HG02759 (cell line): ENCODE measurements at regions not wholly inside any gene's neighbourhood (a gene's known extent, or its start where the extent isn't known, plus 50 kb on each side); places are given as distances from the start of the nearest gene placed in this dataset.
"Not testable (repeated sequence)": the region's sequence is repeated elsewhere in the genome, so short reads cannot be mapped to it uniquely, and the experiment has no call there.

Experiments used
- ATAC-seq: cut with Tn5 transposase; IDR thresholded peaks from one replicate; pipeline ENCODE4 v1.9.1; 2021; ENCODE audit warnings: mild to moderate bottlenecking, moderate library complexity; ENCODE audit not compliant: unreplicated experiment

DNA sequence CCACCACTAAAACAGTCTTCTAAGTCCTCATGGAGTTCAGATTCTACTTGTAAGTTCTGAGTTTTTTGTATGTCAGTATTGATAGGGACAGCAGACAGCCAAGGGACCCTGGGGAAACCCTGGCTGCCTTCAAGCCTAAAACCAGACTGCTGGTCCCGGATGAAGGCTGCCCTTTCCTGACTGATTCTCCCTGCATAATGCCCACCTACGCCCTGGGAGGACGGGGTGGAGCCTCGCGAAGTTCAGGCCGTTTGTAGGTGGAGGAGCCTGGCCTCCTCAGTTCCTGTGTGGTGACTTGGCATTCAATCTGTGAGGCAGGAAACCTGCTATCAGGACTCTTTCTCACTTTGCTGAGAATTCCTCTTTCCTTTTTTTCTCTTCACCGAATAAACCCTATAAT, 120.3 kb upstream of the LGSN start:
- no peak for ATAC-seq

GRCh38 chr6:63440594-63440993, 120.8 kb upstream of the LGSN start:
- no peak for ATAC-seq

DNA sequence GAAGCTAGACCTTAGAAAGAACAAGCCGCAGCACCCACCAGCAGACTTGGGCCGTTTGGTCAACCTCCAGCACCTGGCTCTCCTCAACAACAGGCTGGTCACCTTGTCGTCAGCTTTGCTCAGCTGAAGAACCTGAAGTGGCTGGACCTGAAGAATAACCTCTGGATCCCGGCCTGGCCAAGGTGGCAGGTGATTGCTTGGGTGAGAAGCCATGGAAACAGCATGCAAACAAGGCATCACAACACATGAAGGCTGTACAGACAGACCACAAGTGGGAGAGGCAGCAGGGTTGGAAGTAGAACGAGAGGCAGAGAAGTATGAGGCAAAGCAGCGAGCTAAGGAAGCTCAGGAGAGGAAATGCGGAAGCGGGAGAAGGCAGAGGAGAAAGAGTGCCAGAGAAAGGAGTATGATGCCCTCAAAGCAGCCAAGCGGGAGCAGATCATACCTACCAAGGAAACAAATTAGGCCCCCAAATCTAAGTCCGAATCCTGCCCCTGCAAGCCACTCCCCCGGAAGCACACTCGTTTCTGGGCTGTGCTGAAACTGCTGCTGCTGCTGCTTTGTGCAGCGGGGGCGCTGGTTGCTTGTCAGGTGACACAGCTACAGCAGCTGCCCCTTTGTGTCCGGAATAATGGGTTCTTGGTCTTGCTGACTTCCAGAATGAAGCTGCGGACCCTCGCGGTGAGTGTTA, 121.6 kb upstream of the LGSN start:
- no peak for ATAC-seq

DNA sequence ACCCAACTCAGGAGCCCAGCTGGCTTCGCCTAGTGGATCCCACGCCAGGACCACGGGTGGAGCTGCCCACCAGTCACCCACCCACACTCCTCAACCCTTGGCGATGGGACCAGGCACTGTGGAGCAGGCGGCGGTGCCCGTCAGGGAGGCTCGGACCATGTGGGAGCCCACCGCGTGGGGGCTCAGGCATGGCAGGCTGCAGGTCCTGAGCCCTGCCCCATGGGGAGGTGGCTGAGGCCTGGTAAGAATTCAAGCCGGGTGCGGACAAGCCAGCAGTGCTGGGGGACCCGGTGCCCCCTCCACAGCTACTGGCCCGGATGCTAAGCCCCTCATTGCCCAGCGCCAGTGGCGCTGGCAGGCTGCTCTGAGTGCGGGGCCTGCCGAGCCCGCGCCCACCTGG, 123.1 kb upstream of the LGSN start:
- ATAC-seq = no peak

DNA sequence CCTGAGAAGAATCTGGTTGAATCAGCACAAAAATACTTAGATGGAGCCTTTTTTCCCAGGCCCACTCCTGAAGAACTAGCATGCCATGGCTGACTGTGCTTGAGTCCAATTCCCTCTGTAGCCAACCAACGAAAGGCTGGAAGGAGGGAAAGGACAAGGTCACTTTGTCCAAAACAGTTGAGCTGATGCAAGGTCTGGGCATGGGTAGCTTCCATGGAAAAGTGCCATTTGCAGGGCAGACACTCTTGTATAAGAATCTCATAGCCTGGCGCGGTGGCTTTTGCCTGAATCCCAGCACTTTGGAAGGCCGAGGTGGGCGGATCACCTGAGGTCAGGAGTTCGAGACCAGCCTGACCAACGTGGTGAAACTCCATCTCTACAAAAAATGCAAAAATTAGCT, 125.0 kb upstream of the LGSN start:
- ATAC-seq = no peak

DNA sequence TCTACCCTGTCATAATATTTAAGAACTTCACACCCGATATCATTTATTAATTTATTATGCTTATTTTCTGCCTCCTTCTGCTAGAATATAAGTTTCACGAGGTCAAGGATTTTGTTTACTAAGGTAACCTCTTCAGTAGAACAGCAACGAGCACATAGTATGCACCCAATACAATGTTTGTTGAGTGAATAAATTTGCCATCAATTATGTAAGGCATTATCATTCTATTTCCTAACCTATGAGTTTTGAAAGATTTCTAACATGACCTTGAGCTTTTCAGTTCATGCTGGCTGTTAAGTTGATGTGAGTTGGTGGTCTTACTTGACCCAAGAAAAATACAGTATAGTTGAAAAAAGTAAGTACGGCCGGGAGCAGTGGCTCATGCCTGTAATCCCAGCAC, 125.9 kb upstream of the LOC128125822 start:
- no peak for ATAC-seq

DNA sequence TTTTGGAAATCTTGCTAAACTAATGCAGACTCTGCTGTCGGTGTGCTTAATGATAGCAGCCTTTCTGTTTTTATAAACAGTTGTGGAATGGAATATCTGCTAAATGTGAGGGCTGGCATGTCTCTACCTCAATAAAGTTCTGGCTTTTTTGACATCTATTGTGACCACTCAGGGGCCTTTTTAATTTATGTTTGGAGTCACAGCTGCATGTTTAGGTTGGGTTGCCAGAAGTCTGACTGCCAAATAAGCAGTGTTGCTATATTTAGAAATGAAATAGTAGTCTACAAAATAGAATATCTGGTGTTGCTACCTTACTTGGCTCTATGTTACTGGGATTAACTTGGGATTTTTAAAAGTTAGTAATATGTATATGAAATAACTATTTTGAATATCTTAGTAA, 125.1 kb upstream of the LOC128125822 start:
- no peak for ATAC-seq

GRCh38 chr6:63448229-63448628, 124.1 kb upstream of the LOC128125822 start:
- ATAC-seq = no peak

DNA sequence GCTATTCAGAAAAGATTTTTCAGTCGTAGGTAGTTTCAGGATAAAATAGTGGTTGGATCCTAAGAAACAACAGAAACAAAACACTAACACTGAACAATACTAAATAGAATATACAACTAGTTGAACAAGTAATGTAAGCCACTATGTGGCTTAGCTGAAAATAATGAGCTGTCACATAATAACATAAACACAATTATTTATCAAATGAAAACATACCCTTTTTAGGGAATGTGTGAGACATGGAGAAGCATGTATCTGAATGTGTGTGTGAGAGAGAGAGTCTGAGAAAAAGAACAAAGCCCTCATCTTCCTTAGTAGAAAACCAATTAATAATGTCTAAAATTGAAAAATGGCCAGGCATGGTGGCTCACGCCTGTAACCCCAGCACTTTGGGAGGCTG, 122.6 kb upstream of the LOC128125822 start:
- no peak for ATAC-seq

- ATAC-seq = no peak
Measured at GRCh38 chr6:63451238-63451637, 121.0 kb upstream of the LOC128125822 start.

DNA sequence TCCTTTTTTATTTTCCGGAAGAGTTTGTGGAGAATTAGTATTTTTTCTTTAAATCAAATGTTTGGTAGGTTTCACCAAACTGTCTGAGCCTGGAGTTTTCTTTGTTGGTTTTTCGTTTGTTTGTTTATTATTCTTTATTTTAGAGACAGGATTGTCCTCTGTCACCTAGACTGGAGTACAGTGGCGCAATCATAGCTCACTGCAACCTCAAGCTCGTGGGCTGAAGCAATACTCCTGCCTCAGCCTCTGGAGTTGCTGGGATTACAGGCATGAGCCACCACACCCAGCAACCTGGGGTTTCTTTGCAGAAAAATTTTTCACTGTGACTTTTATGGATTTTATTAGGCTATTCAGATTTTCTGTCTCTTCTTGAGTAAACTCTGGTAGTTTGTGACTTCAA, 120.2 kb upstream of the LOC128125822 start:
- ATAC-seq = no peak

- ATAC-seq = no peak
Measured at GRCh38 chr6:63456734-63457133, 115.5 kb upstream of the LOC128125822 start.

GRCh38 chr6:63458480-63459115, 113.7 kb upstream of the LOC128125822 start:
- no peak for ATAC-seq

- ATAC-seq = no peak
Measured at GRCh38 chr6:63459814-63460213, 112.5 kb upstream of the LOC128125822 start.

DNA sequence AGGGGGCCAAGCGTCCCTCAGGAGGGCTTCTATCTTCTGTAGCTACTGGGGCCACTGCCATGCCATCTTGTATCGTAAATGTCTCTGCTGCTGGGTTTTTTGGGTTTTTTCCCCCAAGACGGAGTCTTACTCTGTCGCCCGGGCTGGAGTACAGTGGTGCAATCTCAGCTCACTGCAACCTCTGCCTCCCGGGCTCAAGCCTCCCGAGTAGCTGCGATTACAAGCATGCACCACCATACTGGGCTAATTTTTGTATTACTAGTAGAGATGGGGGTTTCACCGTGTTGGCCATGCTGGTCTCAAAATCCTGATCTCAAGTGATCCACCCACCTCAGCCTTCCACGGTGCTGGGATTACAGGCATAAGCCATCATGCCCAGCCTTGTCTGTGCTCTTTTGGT, 111.3 kb upstream of the LOC128125822 start:
- no peak for ATAC-seq

- no peak for ATAC-seq
Measured at GRCh38 chr6:63464060-63464459, 108.2 kb upstream of the LOC128125822 start.

- ATAC-seq = no peak
Measured at GRCh38 chr6:63465750-63466149, 106.5 kb upstream of the LOC128125822 start.

GRCh38 chr6:63466242-63466733, 106.0 kb upstream of the LOC128125822 start:
- ATAC-seq = no peak

DNA sequence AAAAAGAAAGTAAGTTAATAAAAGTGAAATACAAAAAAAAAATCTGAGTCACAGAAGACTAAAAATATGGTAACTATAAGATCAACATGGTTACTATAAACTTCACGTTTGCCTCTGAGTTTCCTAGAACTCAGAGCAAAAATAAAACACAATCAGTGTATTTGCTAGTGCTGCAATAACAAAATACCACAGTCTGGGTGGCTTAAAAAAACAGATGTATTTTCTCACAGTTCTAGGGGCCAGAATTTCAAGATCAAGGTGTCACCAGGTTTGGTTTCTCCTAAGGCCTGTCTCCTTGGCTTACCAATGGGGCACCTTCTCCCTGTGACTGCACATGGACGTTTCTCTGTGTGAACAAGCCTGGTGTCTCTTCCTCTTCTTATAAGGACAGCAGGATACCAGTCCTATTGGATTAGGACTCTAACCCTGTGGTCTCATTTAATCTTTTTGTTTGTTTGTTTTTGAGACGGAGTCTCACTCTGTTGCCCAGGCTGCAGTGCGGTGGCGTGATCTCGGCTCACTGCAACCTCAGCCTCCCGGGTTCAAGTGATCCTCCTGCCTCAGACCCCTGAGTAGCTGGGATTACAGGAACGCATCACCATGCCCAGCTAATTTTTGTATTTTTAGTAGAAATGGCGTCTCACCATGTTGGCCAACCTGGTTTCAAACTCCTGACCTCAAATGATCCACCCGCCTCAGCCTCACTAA, 104.9 kb upstream of the LOC128125822 start:
- ATAC-seq = no peak

DNA sequence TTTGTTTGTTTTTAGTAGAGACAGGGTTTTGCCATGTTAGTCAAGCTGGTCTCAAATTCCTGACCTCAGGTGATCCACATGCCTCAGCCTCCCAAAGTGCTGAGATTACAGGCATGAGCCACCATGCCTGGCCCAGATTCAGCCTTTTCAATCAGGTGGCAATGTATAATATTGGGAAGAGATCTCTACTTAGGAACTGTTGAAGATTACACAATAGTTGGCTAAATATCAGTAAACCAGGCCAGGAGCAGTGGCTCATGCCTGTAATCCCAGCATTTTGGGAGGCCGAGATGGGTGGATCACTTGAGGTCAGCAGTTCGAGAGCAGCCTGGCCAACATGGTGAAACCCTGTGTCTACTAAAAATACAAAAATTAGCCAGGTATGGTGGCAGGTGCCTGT, 101.1 kb upstream of the LOC128125822 start:
- not testable (repeated sequence) for ATAC-seq

- no peak for ATAC-seq
Measured at GRCh38 chr6:63471654-63472053, 100.6 kb upstream of the LOC128125822 start.

GRCh38 chr6:63475707-63476106, 96.6 kb upstream of the LOC128125822 start:
- no peak for ATAC-seq
